ENCODE measurements at regions not wholly inside any gene's neighbourhood (a gene's known extent, or its start where the extent isn't known, plus 50 kb on each side); places are given as distances from the start of the nearest gene placed in this dataset.

- Histone ChIP-seq H3K79me2 (ENCODE audit: insufficient read depth, low read length) (no peaks in the 10 kb centered on the region), H4K20me1 (ENCODE audit: insufficient read depth) (no peaks in the 10 kb centered on the region), H3K4me1 (ENCODE audit: control insufficient read depth in 1 of 2, insufficient read depth in 2 of 2, low read length in 2 of 2) (no peaks in the 10 kb centered on the region), H3K36me3 (ENCODE audit: control insufficient read depth in 1 of 2, insufficient read depth in 2 of 2, low read length in 2 of 2) (no peaks in the 10 kb centered on the region), H3K4me2 (ENCODE audit: low read length) (no peak overlapping the region), H3K9me3 (ENCODE audit: control insufficient read depth in 1 of 2, insufficient read depth in 1 of 2, low read depth in 1 of 2, low read length in 2 of 2) (no peaks in the 10 kb centered on the region), H2AFZ (ENCODE audit: low read depth, low read length, poor library complexity, severe bottlenecking) (no peak overlapping the region), H3K27me3 (ENCODE audit: insufficient read depth, low read length) (no peaks in the 10 kb centered on the region), H3K9ac (ENCODE audit: low read length) (no peak overlapping the region), H3K4me3 (replicated peaks in 1 of 2; ENCODE audit: low read depth in 1 of 2, low read length in 2 of 2) (no peak overlapping the region), H3K27ac (ENCODE audit: low read depth, low read length) (no peak overlapping the region), H3K9me2 (ENCODE audit: insufficient read depth) (no peaks in the 10 kb centered on the region)
- ATAC-seq = no peak
- ChIA-PET POLR2A (no interaction called here), CTCF (no interaction called here), RAD21 (ENCODE audit: low non-redundant PET in 1 of 2, low total read pairs in 2 of 2, uncharacterized antibody in 2 of 2, unreplicated experiment in 2 of 2) (no interaction called here)
- TF ChIP-seq YY1 (IDR thresholded peaks at IDR 0.05; ENCODE audit: extremely low read depth, insufficient replicate concordance, low read depth, low read length) (no peak), REST (IDR thresholded peaks at IDR 0.05; ENCODE audit: low read depth) (no peak), EZH2phosphoT487 (IDR thresholded peaks at IDR 0.05; ENCODE audit: borderline replicate concordance) (no peak), MAX (IDR thresholded peaks at IDR 0.05) (no peak), ELF1 (IDR thresholded peaks at IDR 0.05; ENCODE audit: borderline replicate concordance, low read depth) (no peak), CBX3 (IDR thresholded peaks at IDR 0.05; ENCODE audit: low read depth) (no peak), ATF3 (IDR thresholded peaks at IDR 0.05) (no peak), EZH2 (IDR thresholded peaks at IDR 0.05) (no peak), CEBPB (IDR thresholded peaks at IDR 0.05; ENCODE audit: low read depth) (no peak), RAD21 (IDR thresholded peaks at IDR 0.05; ENCODE audit: low read depth) (no peak), ZBTB33 (IDR thresholded peaks at IDR 0.05; ENCODE audit: extremely low read depth, insufficient replicate concordance, low read length) (no peak), FOSL1 (IDR thresholded peaks at IDR 0.05; ENCODE audit: low read depth) (no peak), SIN3A (IDR thresholded peaks at IDR 0.05; ENCODE audit: low read depth) (no peak), JUND (IDR thresholded peaks at IDR 0.05) (no peak), SP1 (IDR thresholded peaks at IDR 0.05; ENCODE audit: low read depth) (no peak), POLR2A (IDR thresholded peaks at IDR 0.05; ENCODE audit: borderline replicate concordance, extremely low read depth, insufficient read depth, insufficient read length) (no peak), ZNF274 (IDR thresholded peaks at IDR 0.05; ENCODE audit: low read depth, low read length) (no peak), SRF (IDR thresholded peaks at IDR 0.05; ENCODE audit: low read depth) (no peak)
- BruUV-seq (replicated peaks) = no TSS peak
- intact Hi-C loops (cut with micrococcal nuclease) = no loop called here
- DNase-seq (ENCODE audit: low read depth, low spot score) = no peak
Observed at GRCh38 chr5:96111080-96111756, 149.6 kb upstream of the ELL2 start.

All from HCT116 (cell line).